GM12873 (cell line): ENCODE measurements at regions not wholly inside any gene's neighbourhood (a gene's known extent, or its start where the extent isn't known, plus 50 kb on each side); places are given as distances from the start of the nearest gene placed in this dataset.

ENCODE experiments used
- CTCF ChIP-seq: IDR thresholded peaks from 2 replicates; pipeline ENCODE4 v1.5.1; 2012; ENCODE audit warnings: low read depth, mild to moderate bottlenecking, moderate library complexity, low read length, control low read depth; ENCODE audit not compliant: insufficient read depth; ENCODE audit errors: missing control alignments

GRCh38 chr10:28754930-28755718 is 77.8 kb downstream of the BAMBI start:
- TF ChIP-seq CTCF, result no peak

- no peak for TF ChIP-seq CTCF
Measured at GRCh38 chr10:28761084-28761846, 83.9 kb downstream of the BAMBI start.

- TF ChIP-seq CTCF, result no peak
Measured at GRCh38 chr10:28763471-28764170, 86.3 kb downstream of the BAMBI start.

- no peak for TF ChIP-seq CTCF
Measured at GRCh38 chr10:28765641-28766040, 88.3 kb downstream of the BAMBI start.

GRCh38 chr10:28768227-28768626 is 90.9 kb downstream of the BAMBI start:
- TF ChIP-seq CTCF, result no peak

GRCh38 chr10:28769091-28769604 is 91.8 kb downstream of the BAMBI start:
- TF ChIP-seq CTCF, result no peak
